GM19023 (cell line): ENCODE measurements at regions not wholly inside any gene's neighbourhood (a gene's known extent, or its start where the extent isn't known, plus 50 kb on each side); places are given as distances from the start of the nearest gene placed in this dataset.
"Not testable (repeated sequence)": the region's sequence is repeated elsewhere in the genome, so short reads cannot be mapped to it uniquely, and the experiment has no call there.

Experiments used
- ATAC-seq: cut with Tn5 transposase; IDR thresholded peaks from one replicate; pipeline ENCODE4 v1.9.1; 2021; ENCODE audit warnings: mild to moderate bottlenecking, moderate library complexity; ENCODE audit not compliant: unreplicated experiment

DNA sequence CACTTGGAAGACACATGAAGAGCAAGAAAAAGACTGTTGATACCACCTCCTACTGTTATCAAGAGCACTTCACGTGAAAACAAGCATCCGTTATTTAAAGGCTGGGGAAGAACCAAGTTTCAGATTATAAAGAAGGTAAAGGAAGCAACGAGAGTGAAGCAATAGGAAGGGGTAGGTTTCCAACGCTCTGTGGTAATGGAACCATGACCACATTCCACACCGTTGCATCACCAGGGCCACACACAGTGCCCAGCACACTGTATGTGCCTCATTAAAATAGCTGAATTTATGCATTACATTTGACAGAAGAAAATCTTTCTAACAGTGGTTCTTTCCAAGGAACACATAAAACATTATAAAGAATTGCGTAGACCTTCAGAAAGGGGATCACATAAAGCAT, 435.8 kb downstream of the MRPL39 start:
- ATAC-seq: no peak

DNA sequence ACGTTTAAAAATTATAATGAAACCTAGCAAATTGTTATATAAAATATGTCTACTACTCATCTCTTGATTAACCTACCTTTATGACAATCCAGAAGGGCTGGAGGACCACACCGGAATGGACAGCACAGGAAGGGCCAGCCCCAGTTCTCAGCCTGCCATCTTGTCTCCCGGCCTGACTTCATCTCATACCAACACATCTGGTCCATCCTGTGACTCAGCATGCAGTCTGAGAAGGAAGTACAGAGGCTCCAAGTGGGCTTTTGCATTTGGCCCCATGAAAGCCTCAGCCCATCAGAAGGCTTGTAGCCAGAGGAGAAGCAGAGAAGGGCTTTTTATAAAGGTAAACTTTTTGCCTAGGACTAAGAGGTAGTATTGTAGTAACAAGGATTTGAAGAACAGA, 436.6 kb downstream of the MRPL39 start:
- no peak for ATAC-seq

DNA sequence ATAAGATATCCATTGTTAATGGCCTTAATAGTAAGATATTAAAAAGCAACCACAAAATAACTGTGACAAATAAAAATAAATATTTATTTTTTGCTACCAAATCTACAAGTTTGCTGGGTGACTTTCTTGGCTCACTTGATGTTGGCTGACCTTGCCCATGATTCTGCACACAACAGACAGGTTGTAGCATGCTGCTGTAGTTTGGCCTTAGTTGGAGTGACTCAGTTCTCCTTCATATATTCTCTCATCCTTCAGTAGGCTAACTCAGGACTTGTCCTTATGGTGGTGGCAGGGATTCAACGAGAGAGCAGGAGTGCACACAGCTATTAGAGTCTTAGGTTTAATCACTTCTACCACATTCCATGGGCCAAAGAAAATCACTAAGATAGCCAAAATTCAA, 437.9 kb downstream of the MRPL39 start:
- no peak for ATAC-seq

DNA sequence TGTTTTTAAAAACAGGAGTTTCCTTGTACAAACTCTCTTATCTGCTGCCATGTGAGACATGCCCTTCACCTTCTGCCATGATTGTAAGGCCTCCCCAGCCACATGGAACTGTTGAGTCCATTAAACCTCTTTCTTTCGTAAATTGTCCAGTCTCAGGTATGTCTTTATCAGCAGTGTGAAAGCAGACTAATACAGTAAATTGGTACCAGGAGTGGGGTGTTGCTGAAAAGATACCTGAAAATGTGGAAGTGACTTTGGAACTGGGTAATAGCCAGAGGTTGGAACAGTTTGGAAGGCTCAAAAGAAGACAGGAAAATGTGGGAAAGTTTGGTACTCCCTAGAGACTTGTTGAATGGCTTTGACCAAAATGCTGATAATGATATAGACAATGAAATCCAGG, 440.4 kb downstream of the MRPL39 start:
- ATAC-seq: not testable (repeated sequence)

DNA sequence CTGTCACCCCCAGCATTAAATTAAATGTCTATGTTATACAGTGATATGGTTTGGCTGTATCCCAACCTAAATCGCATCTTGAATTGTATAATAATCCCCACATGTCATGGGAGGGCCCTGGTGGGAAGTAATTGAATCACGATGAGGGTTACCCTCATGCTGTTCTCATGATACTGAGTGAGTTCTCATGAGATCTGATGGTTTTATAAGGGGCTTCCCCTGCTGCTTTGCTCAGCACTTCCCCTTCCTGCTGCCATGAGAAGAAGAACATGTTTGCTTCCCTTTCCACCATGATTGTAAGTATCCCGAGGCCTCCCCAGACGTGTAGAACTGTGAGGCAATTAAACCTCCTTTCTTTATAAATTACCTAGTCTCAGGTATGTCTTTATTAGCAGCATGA, 445.7 kb downstream of the MRPL39 start:
- ATAC-seq: no peak

DNA sequence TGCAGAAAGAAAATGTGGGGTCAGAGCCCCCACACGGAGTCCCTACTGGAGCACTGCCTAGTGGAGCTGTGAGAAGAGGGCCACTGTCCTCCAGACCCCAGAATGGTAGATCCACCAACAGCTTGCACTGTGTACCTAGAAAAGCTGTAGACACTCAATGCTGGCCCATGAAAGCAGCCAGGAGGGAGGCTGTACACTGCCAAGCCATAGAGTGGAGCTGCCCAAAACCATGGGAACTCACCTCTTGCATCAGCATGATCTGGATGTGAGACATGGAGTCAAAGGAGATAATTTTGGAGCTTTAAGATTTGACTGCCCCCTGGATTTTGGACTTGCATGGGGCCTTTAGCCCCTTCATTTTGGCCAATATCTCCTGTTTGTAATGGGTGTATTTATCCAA, 452.3 kb downstream of the MRPL39 start:
- not testable (repeated sequence) for ATAC-seq

DNA sequence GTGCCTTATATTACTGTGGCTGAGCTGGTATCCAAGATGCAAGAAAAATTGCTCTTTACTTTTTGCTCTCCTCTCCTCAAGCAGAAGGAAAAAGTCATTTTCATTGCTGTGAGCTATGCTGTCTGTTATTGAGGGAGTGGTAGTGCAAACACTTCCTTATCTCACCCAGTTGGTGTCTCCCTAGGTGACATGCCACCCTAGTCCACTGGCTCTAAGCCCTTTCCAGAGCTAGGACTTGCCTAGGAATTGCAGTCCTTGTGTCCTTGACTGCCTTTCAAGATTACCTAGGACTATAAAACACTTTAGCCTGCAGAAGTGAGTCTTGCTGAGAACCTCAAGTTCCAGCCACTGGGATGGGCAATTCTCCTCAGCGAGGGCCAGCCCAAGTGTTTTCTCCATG, 458.3 kb downstream of the MRPL39 start:
- no peak for ATAC-seq

DNA sequence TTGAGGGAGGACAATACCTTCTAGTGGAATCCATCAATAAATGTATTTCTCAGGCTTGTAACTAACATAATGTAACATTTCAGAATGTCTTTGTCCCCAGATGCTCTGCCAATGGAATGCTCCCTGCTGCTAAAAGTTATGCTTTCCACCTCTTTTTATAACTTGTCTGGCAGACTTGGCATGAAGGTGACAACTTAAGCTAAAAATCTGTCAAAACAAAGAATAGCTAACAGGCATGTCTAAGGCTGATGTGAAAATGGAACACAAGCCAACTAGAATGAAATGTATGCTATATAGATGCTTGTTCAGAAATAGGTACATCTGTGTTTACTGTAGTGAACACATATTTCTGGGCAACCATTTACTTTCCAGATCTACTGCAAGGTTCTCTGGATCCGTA, 467.9 kb downstream of the MRPL39 start:
- no peak for ATAC-seq

DNA sequence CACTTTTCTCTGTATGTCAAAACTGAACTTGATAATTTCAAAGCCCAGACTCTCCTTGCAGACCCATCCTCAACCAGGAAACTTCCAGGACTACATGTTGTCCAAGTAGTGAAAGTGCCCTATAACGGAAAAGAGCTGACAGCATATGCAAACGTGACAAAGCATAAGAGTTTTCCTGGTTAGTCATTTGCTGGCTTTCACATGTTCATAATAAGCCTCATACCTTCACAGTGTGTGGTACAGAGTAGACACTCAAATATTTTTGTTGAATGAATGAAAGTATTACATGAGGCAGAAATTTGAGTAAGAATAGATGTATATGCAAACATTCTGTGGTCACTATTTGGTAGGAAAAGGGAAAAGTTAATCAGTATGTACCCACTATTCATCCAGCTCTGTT, 473.3 kb downstream of the MRPL39 start:
- ATAC-seq: no peak

DNA sequence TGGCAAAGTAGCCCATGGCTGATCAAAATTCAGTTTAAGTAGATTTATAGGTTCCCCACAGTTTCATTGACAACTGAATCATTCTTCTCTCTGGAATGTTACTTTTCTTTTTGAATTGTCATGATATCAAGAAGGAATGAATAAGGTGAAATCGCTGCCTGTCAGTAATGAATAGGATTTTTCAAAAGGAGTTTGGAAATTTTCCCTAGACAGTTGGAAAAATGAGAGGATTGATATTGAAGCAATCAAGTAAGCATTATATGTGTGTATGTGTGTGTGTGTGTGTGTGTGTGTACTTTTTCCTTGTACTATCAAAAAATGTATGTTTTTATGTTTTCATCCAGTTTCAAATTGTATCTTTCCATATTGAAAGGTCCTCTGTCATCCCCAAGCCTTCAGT, 479.5 kb downstream of the MRPL39 start:
- no peak for ATAC-seq

DNA sequence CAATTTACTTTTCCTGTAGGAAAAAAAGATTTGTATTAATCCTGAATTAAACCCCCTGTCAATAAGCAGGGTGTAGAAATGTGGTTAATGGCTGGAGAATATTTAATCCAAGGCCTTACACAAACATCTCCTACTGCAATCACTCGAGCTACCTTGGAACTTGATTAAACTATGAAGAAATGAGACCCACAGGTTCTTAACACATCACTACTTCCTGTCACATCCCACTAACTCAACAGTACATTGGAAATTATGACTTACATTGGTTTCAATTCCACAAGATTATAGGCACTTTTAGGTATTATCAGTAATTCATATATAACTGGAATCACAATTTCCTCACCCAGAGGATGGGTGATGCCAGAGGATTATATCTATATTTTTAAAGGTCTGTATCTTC, 480.3 kb downstream of the MRPL39 start:
- ATAC-seq: no peak

DNA sequence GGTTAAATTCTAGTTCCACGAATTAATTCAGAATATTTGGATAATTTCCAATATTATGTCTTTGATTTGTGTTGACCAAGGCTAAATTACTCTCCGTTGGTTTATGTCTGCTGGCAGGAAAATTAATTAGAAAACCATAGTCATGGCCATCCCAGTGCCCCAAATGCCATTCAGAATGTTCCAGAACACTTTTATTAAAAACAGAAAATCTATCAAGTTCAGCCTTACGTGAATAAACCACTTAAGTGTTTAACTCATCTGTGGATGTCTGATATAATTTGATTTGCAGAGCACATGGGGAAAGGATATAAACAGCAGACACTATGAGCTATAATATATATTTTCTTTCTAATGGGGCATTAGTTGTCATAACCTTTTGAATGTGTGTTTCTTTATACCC, 480.7 kb downstream of the MRPL39 start:
- ATAC-seq: no peak

DNA sequence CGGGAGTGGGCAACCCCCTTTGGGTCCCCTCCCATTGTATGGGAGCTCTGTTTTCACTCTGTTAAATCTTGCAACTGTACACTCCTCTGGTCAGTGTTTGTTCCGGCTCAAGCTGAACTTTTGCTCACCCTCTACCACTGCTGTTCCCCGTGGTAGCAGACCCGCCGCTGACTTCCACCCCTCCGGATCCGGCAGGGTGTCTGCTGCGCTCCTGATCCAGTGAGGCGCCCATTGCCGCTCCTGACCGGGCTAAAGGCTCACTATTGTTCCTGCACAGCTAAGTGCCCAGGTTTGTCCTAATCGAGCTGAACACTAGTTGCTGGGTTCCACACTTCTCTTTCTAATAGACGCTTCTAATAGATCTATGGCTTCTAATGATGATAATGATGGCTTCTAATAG, 488.6 kb downstream of the MRPL39 start:
- ATAC-seq: no peak

DNA sequence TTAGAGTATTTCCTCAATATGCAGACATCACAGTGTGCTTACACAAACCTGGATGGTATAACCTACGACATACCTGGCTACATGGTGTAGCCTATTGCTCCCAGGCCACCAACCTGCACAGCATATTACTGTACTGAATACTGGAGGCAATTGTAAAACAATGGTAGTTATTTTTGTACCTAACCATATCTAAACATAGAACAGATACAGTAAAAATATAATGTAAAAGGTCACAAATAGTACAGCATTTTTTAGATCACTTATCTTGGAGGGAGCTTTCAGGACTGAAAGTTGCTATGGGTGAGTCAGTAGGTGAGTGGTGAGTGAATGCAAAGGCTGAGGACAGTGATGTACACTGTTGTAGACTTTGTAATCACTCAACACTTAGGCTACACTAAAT, 492.3 kb downstream of the MRPL39 start:
- ATAC-seq: peak; percentile 80

DNA sequence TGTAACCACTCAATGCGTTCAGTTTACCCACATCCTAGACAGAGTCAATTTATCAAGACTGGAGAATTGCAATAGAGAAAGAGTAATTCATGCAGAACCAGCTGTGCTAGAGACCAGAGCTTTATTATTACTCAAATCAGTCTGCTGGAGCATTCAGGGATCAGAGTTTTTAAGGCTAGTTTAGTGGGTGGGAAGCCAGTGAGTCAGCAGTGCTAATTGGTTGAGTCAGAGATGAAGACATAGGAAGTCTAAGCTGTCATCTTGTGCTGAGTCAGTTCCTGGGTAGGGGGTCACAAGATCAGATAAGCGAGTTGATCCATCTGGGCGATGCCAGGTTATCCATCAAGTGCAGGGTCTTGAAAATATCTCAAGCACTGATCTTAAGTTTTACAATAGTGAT, 499.6 kb downstream of the MRPL39 start:
- ATAC-seq: no peak

DNA sequence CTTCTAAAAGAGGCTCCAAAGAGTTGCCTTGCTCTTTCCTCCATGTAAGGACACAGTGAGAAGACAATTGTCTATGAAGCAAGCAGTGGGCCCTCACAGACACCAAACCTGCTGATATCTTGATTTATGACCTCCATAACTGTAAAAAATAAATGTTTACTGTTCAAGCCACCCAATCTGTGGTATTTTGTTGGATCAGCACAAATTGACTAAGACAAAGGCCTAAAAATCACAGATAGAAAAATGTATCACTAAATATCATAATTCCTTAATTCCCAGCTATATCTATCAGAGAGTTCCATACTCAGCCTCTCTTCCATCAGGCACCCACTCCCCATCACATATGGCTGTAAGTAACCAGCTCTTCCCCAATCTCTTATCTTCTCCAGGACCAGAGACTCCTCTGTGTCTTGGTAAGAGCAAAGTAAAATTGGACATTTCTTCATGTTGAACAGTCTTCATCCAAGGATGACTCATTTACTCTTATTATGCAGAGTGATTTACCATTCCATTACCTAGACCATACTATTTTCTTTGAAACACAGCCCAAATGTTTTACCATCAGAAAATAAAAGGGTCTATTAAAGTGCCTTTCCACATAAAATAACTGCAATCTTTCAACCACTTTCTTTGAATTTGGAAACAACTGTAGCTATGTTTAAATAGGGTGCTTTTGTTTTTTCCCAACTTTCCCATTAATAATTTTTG, 503.6 kb downstream of the MRPL39 start:
- no peak for ATAC-seq

DNA sequence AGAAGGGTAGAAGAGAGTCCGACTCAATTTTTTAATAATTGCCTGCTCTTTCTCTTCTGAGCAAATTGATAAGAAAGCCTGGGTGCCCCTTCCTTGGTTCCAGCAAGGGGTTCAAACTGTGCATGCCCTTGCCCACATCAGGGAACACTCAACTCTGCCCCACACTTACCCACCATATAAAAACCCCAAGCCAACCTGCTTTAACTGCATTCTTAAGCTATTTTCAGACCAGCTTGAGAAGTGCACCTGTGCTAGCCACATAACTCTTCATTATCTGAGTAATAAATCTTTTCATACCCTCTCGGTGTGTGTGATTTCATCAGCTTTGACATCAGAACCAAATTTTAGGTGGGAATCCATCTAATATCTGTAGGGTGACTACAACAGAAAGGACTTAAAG, 509.6 kb downstream of the MRPL39 start:
- ATAC-seq: no peak

DNA sequence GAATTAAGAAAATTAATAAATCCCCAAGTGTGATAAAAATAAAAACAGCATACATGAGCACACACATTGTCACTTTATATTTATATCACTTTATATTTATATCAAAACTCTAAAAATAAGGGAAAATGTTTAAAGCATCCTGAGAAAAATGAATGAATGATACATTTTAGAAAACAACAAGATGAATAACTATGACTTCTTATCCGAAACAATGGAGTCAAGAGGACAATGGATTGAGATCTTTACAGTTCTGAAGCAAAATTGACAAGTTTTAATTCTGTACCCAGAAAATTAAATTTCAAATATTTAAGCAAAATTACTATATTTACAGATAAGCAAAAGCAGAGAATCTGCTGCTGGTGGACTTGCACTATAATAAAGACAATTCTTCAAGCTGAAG, 512.6 kb downstream of the MRPL39 start:
- ATAC-seq: no peak

DNA sequence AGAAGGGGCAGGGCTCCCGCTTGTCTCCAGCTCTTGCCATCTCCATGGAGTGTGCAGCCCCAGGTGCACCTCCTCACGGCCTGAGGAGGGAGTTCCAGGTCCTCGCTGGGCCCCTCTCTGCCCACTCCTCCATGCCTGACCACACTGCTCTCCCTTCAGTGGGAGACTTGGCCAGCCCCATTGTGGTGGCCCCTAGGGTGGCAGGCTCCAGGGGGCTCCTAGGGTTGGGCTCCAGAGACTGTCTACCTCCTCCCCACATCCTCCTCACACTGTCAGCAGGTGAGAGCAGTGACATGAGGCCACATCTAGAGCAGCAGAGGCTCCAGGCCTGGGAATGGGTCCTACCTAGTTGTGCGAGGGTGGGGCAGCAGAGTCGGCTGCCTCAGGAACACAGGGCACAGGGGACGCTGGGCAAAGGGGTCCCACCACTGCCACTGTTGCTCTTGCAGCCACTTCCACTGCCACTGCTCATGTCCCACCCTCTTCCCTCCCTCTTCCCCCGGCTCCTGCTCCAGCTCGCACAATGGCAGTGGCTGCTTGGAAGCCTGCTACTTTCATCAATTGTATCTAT, 514.8 kb downstream of the MRPL39 start:
- no peak for ATAC-seq

DNA sequence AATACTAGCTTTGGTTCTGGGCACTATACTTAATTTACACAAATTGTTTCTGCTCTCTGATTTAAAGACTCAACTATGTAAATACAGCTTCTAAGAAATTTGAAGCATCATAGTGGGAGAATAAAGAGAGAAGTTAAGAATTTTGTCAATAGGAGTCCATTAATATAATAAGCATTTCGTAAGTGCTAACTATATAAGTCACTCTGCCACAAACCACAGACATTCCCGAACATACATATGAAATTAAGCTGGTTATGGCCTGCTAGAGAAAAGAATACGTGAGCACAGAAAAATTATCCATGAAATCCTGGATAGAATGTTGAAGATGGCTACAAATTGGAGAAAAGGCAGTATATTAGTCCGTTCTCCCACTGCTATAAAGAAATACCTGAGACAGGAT, 526.2 kb downstream of the MRPL39 start:
- ATAC-seq: no peak

DNA sequence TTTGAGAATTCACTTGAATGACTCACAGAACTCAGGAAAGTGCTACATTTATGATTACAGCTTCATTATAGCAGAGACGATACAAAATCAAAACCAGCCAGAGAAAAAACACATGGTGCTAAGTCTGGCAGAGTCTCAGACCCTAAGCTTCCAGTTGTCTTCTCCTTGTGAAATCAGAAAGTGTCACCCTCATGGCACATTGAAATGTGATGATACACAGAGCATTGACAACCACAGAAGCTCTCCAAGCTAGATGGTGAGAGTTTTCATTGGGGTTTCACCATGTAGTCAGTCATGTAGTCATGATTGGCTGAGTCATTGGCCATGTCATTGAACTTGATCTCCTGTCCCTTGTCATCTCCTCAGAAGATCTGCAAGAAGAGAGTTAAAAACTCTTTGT, 526.6 kb downstream of the MRPL39 start:
- no peak for ATAC-seq

DNA sequence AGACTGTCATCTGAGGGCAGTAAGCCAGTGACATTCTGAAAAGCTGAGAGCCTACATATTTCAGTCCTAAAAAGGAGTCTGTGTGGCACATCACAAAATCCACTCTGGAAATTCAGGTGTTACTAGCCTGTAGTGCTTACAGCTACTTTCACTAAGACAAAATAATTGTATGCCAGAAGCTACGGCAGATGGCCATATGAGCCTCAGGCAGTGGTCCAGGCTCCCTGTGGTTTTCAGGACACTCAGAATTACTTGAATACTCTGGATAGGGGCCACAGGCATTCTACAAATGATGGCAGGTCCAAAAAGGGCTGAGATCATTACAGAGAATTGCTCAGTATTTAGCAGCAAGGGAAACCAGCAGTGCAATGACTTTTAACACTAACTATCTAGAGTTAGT, 527.1 kb downstream of the MRPL39 start:
- no peak for ATAC-seq

DNA sequence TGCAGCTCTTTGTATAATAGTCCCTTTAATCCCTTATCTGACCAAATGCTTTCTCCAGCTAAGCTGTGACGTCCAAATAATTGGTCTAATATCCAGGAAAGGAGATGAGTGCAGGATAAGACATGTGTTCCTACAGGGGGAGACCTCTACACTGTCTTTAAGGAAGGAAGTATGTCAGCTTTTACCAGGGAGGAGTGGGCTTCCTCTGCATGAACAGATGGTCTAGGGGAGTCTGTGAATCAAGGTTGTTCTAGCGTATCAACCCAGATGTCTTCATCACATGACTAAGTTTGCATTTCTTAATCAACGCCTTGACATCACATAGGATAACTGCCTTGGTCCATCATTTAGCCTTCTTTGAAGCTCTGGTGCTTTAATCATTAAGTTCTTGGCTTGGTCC, 528.2 kb downstream of the MRPL39 start:
- ATAC-seq: no peak
